Urothelium cell line (cell line): ENCODE measurements at regions not wholly inside any gene's neighbourhood (a gene's known extent, or its start where the extent isn't known, plus 50 kb on each side); places are given as distances from the start of the nearest gene placed in this dataset.

ENCODE experiments used
- DNase-seq: peaks from one replicate; pipeline ENCODE4 v3.0.0; 2011; ENCODE audit warnings: low spot score, mixed read lengths
- FAIRE-seq: peaks from 2 replicates; lab custom pipeline; 2011; peaks lifted over from hg19 to GRCh38; lab: Jason Lieb, UNC

- DNase-seq, result no peak
- no peak for FAIRE-seq
These were observed 643.8 kb upstream of the KLHL29 start for GRCh38 chr2:22741216-22741615.

- DNase-seq (no peak), FAIRE-seq (no peak)
These were observed 636.1 kb upstream of the KLHL29 start for GRCh38 chr2:22748909-22749308.

- DNase-seq (no peak), FAIRE-seq (no peak)
These were observed 631.5 kb upstream of the KLHL29 start for GRCh38 chr2:22753476-22753875.

GRCh38 chr2:22756276-22757043, 628.5 kb upstream of the KLHL29 start:
- DNase-seq (no peak), FAIRE-seq (no peak)

- FAIRE-seq, result no peak
These were observed 615.5 kb upstream of the KLHL29 start for GRCh38 chr2:22769497-22769896.

GRCh38 chr2:22784566-22784965, 600.4 kb upstream of the KLHL29 start:
- DNase-seq, result no peak
- FAIRE-seq, result no peak

More at GRCh38 chr2:22769497-22769896, 615.5 kb upstream of the KLHL29 start:
- no peak for DNase-seq

GRCh38 chr2:22786817-22787216, 598.2 kb upstream of the KLHL29 start:
- FAIRE-seq, result no peak
- DNase-seq, result no peak

GRCh38 chr2:22787745-22788144, 597.2 kb upstream of the KLHL29 start:
- FAIRE-seq (no peak), DNase-seq (no peak)

- FAIRE-seq, result peak; percentile 23
- no peak for DNase-seq
These were observed 596.1 kb upstream of the KLHL29 start for GRCh38 chr2:22788749-22789327.

- FAIRE-seq (no peak), DNase-seq (no peak)
These were observed 589.6 kb upstream of the KLHL29 start for GRCh38 chr2:22795287-22795866.

GRCh38 chr2:22798386-22798785, 586.6 kb upstream of the KLHL29 start:
- no peak for FAIRE-seq

GRCh38 chr2:22800412-22800811, 584.6 kb upstream of the KLHL29 start:
- DNase-seq (no peak), FAIRE-seq (no peak)

More at GRCh38 chr2:22798386-22798785, 586.6 kb upstream of the KLHL29 start:
- DNase-seq, result no peak

GRCh38 chr2:22801071-22801470, 583.9 kb upstream of the KLHL29 start:
- no peak for FAIRE-seq
- no peak for DNase-seq

- DNase-seq (no peak), FAIRE-seq (no peak)
These were observed 583.0 kb upstream of the KLHL29 start for GRCh38 chr2:22801970-22802369.

GRCh38 chr2:22807872-22808271, 577.1 kb upstream of the KLHL29 start:
- FAIRE-seq, result peak; percentile 9

GRCh38 chr2:22810602-22811001, 574.4 kb upstream of the KLHL29 start:
- FAIRE-seq, result no peak
- no peak for DNase-seq

More at GRCh38 chr2:22807872-22808271, 577.1 kb upstream of the KLHL29 start:
- no peak for DNase-seq

- DNase-seq (no peak), FAIRE-seq (no peak)
These were observed 572.8 kb upstream of the KLHL29 start for GRCh38 chr2:22812065-22812680.

- FAIRE-seq, result no peak
- peak; percentile 83 for DNase-seq
These were observed 567.8 kb upstream of the KLHL29 start for GRCh38 chr2:22817197-22817596.

GRCh38 chr2:22821458-22821857, 563.5 kb upstream of the KLHL29 start:
- no peak for FAIRE-seq
- DNase-seq, result no peak

GRCh38 chr2:22822835-22823234, 562.1 kb upstream of the KLHL29 start:
- FAIRE-seq, result no peak
- DNase-seq, result no peak

GRCh38 chr2:22824618-22825017, 560.4 kb upstream of the KLHL29 start:
- FAIRE-seq (no peak), DNase-seq (no peak)

GRCh38 chr2:22826703-22827102, 558.3 kb upstream of the KLHL29 start:
- FAIRE-seq, result no peak
- no peak for DNase-seq
